ENCODE measurements at regions not wholly inside any gene's neighbourhood (a gene's known extent, or its start where the extent isn't known, plus 50 kb on each side); places are given as distances from the start of the nearest gene placed in this dataset.

GRCh38 chrX:110569506-110569905 lies 210.9 kb downstream of the RTL9 start:
- peaks cover 3 to 13% (median 8%) of the 10 kb centered on the region in 4 experiments for H3K4me1 ChIP-seq (ENCODE audit: control extremely low read depth in 1 of 4, control insufficient read depth in 4 of 4, insufficient read depth in 4 of 4, low read length in 3 of 4)
- ChIA-PET CTCF (interaction anchor here (0.7 kb wide), 1 partner anchor 9 kb away, joined by 3 read pairs; no protein-coding TSS in a partner anchor), POLR2A (no interaction called here)
- no peaks in the 10 kb centered on the region for H3K36me3 ChIP-seq (ENCODE audit: control insufficient read depth in 4 of 4, insufficient read depth in 4 of 4, low read length in 3 of 4)
- peak; percentile 30 to 57 (median 44) for DNase-seq
- H3K27me3 ChIP-seq (replicated peaks in 2 of 5; ENCODE audit: control insufficient read depth in 4 of 5, insufficient read depth in 5 of 5, low read length in 4 of 5) = peaks cover 0 to 2% (median 0%) of the 10 kb centered on the region in 5 experiments
- no peak overlapping the region for H3K27ac ChIP-seq (ENCODE audit: insufficient read depth in 1 of 2, low read depth in 1 of 2, low read length in 2 of 2, poor library complexity in 1 of 2, severe bottlenecking in 2 of 2)
- H3K4me3 ChIP-seq (ENCODE audit: control insufficient read depth in 1 of 7, extremely low read depth in 1 of 7, insufficient read depth in 4 of 7, low read depth in 2 of 7, low read length in 6 of 7) = no peak overlapping the region
- H3K9me3 ChIP-seq (ENCODE audit: control extremely low read depth in 1 of 5, control insufficient read depth in 4 of 5, insufficient read depth in 2 of 5, low read depth in 1 of 5, low read length in 4 of 5) = no peaks in the 10 kb centered on the region
- no CpG with 5 or more reads among the region's 1 CpG for WGBS (ENCODE audit: insufficient coverage)

GRCh38 chrX:110578270-110578669 lies 217.3 kb downstream of the CHRDL1 start:
- Histone ChIP-seq H3K9me3 (ENCODE audit: control extremely low read depth in 1 of 5, control insufficient read depth in 4 of 5, insufficient read depth in 2 of 5, low read depth in 1 of 5, low read length in 4 of 5) (no peaks in the 10 kb centered on the region), H3K27ac (ENCODE audit: insufficient read depth in 1 of 2, low read depth in 1 of 2, low read length in 2 of 2, poor library complexity in 1 of 2, severe bottlenecking in 2 of 2) (no peak overlapping the region), H3K36me3 (ENCODE audit: control insufficient read depth in 4 of 4, insufficient read depth in 4 of 4, low read length in 3 of 4) (no peaks in the 10 kb centered on the region), H3K4me3 (ENCODE audit: control insufficient read depth in 1 of 7, extremely low read depth in 1 of 7, insufficient read depth in 4 of 7, low read depth in 2 of 7, low read length in 6 of 7) (no peak overlapping the region), H3K27me3 (replicated peaks in 2 of 5; ENCODE audit: control insufficient read depth in 4 of 5, insufficient read depth in 5 of 5, low read length in 4 of 5) (peaks cover 0 to 7% (median 0%) of the 10 kb centered on the region in 5 experiments), H3K4me1 (ENCODE audit: control extremely low read depth in 1 of 4, control insufficient read depth in 4 of 4, insufficient read depth in 4 of 4, low read length in 3 of 4) (no peaks in the 10 kb centered on the region)
- DNase-seq = no peak
- POLR2A ChIA-PET = no interaction called here
- CTCF ChIA-PET = interaction anchor here (1.1 kb wide), 1 partner anchor 9 kb away, joined by 3 read pairs; no protein-coding TSS in a partner anchor

- 80% methylated on average over 1 of the region's 3 CpGs for WGBS (ENCODE audit: insufficient coverage)
- no peak overlapping the region for H3K4me3 ChIP-seq (ENCODE audit: control insufficient read depth in 1 of 7, extremely low read depth in 1 of 7, insufficient read depth in 4 of 7, low read depth in 2 of 7, low read length in 6 of 7)
- ChIA-PET POLR2A (no interaction called here), CTCF (no interaction called here)
- no peaks in the 10 kb centered on the region for H3K9me3 ChIP-seq (ENCODE audit: control extremely low read depth in 1 of 5, control insufficient read depth in 4 of 5, insufficient read depth in 2 of 5, low read depth in 1 of 5, low read length in 4 of 5)
- no peak for DNase-seq
- no peaks in the 10 kb centered on the region for H3K36me3 ChIP-seq (ENCODE audit: control insufficient read depth in 4 of 4, insufficient read depth in 4 of 4, low read length in 3 of 4)
- H3K27ac ChIP-seq (ENCODE audit: insufficient read depth in 1 of 2, low read depth in 1 of 2, low read length in 2 of 2, poor library complexity in 1 of 2, severe bottlenecking in 2 of 2) = no peak overlapping the region
- H3K4me1 ChIP-seq (ENCODE audit: control extremely low read depth in 1 of 4, control insufficient read depth in 4 of 4, insufficient read depth in 4 of 4, low read length in 3 of 4) = no peaks in the 10 kb centered on the region
- H3K27me3 ChIP-seq (replicated peaks in 2 of 5; ENCODE audit: control insufficient read depth in 4 of 5, insufficient read depth in 5 of 5, low read length in 4 of 5) = peaks cover 0 to 5% (median 0%) of the 10 kb centered on the region in 5 experiments
Measured at GRCh38 chrX:110584083-110584482, 211.5 kb downstream of the CHRDL1 start.

- no peaks in the 10 kb centered on the region for H3K4me1 ChIP-seq (ENCODE audit: control extremely low read depth in 1 of 4, control insufficient read depth in 4 of 4, insufficient read depth in 4 of 4, low read length in 3 of 4)
- no peaks in the 10 kb centered on the region for H3K36me3 ChIP-seq (ENCODE audit: control insufficient read depth in 4 of 4, insufficient read depth in 4 of 4, low read length in 3 of 4)
- no peak overlapping the region for H3K27ac ChIP-seq (ENCODE audit: insufficient read depth in 1 of 2, low read depth in 1 of 2, low read length in 2 of 2, poor library complexity in 1 of 2, severe bottlenecking in 2 of 2)
- ChIA-PET POLR2A (no interaction called here), CTCF (no interaction called here)
- 54% methylated on average over 2 of the region's 2 CpGs for WGBS (ENCODE audit: insufficient coverage)
- no peak for DNase-seq
- H3K9me3 ChIP-seq (ENCODE audit: control extremely low read depth in 1 of 5, control insufficient read depth in 4 of 5, insufficient read depth in 2 of 5, low read depth in 1 of 5, low read length in 4 of 5) = no peaks in the 10 kb centered on the region
- H3K27me3 ChIP-seq (replicated peaks in 2 of 5; ENCODE audit: control insufficient read depth in 4 of 5, insufficient read depth in 5 of 5, low read length in 4 of 5) = peaks cover 0 to under 1% (median 0%) of the 10 kb centered on the region in 5 experiments
- no peak overlapping the region for H3K4me3 ChIP-seq (ENCODE audit: control insufficient read depth in 1 of 7, extremely low read depth in 1 of 7, insufficient read depth in 4 of 7, low read depth in 2 of 7, low read length in 6 of 7)
Measured at GRCh38 chrX:110588164-110588563, 207.5 kb downstream of the CHRDL1 start.

GRCh38 chrX:110588853-110589252 lies 206.8 kb downstream of the CHRDL1 start:
- Histone ChIP-seq H3K4me1 (ENCODE audit: control extremely low read depth in 1 of 4, control insufficient read depth in 4 of 4, insufficient read depth in 4 of 4, low read length in 3 of 4) (no peaks in the 10 kb centered on the region), H3K4me3 (ENCODE audit: control insufficient read depth in 1 of 7, extremely low read depth in 1 of 7, insufficient read depth in 4 of 7, low read depth in 2 of 7, low read length in 6 of 7) (no peak overlapping the region), H3K27me3 (replicated peaks in 2 of 5; ENCODE audit: control insufficient read depth in 4 of 5, insufficient read depth in 5 of 5, low read length in 4 of 5) (no peaks in the 10 kb centered on the region), H3K27ac (ENCODE audit: insufficient read depth in 1 of 2, low read depth in 1 of 2, low read length in 2 of 2, poor library complexity in 1 of 2, severe bottlenecking in 2 of 2) (no peak overlapping the region), H3K36me3 (ENCODE audit: control insufficient read depth in 4 of 4, insufficient read depth in 4 of 4, low read length in 3 of 4) (no peaks in the 10 kb centered on the region), H3K9me3 (ENCODE audit: control extremely low read depth in 1 of 5, control insufficient read depth in 4 of 5, insufficient read depth in 2 of 5, low read depth in 1 of 5, low read length in 4 of 5) (no peaks in the 10 kb centered on the region)
- no CpG with 5 or more reads among the region's 2 CpGs for WGBS (ENCODE audit: insufficient coverage)
- DNase-seq = no peak
- ChIA-PET POLR2A (no interaction called here), CTCF (no interaction called here)

- 73% methylated on average over 6 of the region's 8 CpGs for WGBS (ENCODE audit: insufficient coverage)
- no peak for DNase-seq
- H3K4me3 ChIP-seq (ENCODE audit: control insufficient read depth in 1 of 7, extremely low read depth in 1 of 7, insufficient read depth in 4 of 7, low read depth in 2 of 7, low read length in 6 of 7) = no peak overlapping the region
- no peaks in the 10 kb centered on the region for H3K36me3 ChIP-seq (ENCODE audit: control insufficient read depth in 4 of 4, insufficient read depth in 4 of 4, low read length in 3 of 4)
- no peaks in the 10 kb centered on the region for H3K27me3 ChIP-seq (replicated peaks in 2 of 5; ENCODE audit: control insufficient read depth in 4 of 5, insufficient read depth in 5 of 5, low read length in 4 of 5)
- H3K4me1 ChIP-seq (ENCODE audit: control extremely low read depth in 1 of 4, control insufficient read depth in 4 of 4, insufficient read depth in 4 of 4, low read length in 3 of 4) = no peaks in the 10 kb centered on the region
- H3K9me3 ChIP-seq (ENCODE audit: control extremely low read depth in 1 of 5, control insufficient read depth in 4 of 5, insufficient read depth in 2 of 5, low read depth in 1 of 5, low read length in 4 of 5) = peaks cover 0 to 1% (median 0%) of the 10 kb centered on the region in 5 experiments
- POLR2A ChIA-PET = no interaction called here
- CTCF ChIA-PET = no interaction called here
- H3K27ac ChIP-seq (ENCODE audit: insufficient read depth in 1 of 2, low read depth in 1 of 2, low read length in 2 of 2, poor library complexity in 1 of 2, severe bottlenecking in 2 of 2) = no peak overlapping the region
Measured at GRCh38 chrX:110600745-110601310, 194.8 kb downstream of the CHRDL1 start.

GRCh38 chrX:110614596-110614995 lies 181.0 kb downstream of the CHRDL1 start:
- no peaks in the 10 kb centered on the region for H3K36me3 ChIP-seq (ENCODE audit: control insufficient read depth in 4 of 4, insufficient read depth in 4 of 4, low read length in 3 of 4)
- no peak for DNase-seq
- no peaks in the 10 kb centered on the region for H3K4me1 ChIP-seq (ENCODE audit: control extremely low read depth in 1 of 4, control insufficient read depth in 4 of 4, insufficient read depth in 4 of 4, low read length in 3 of 4)
- H3K4me3 ChIP-seq (ENCODE audit: control insufficient read depth in 1 of 7, extremely low read depth in 1 of 7, insufficient read depth in 4 of 7, low read depth in 2 of 7, low read length in 6 of 7) = no peak overlapping the region
- H3K27me3 ChIP-seq (replicated peaks in 2 of 5; ENCODE audit: control insufficient read depth in 4 of 5, insufficient read depth in 5 of 5, low read length in 4 of 5) = no peaks in the 10 kb centered on the region
- POLR2A ChIA-PET = no interaction called here
- no peak overlapping the region for H3K27ac ChIP-seq (ENCODE audit: insufficient read depth in 1 of 2, low read depth in 1 of 2, low read length in 2 of 2, poor library complexity in 1 of 2, severe bottlenecking in 2 of 2)
- CTCF ChIA-PET = no interaction called here
- H3K9me3 ChIP-seq (ENCODE audit: control extremely low read depth in 1 of 5, control insufficient read depth in 4 of 5, insufficient read depth in 2 of 5, low read depth in 1 of 5, low read length in 4 of 5) = peaks cover 0 to 5% (median 0%) of the 10 kb centered on the region in 5 experiments

Measured in common myeloid progenitor, CD34-positive (primary cell).